T47D (cell line): ENCODE measurements at regions not wholly inside any gene's neighbourhood (a gene's known extent, or its start where the extent isn't known, plus 50 kb on each side); places are given as distances from the start of the nearest gene placed in this dataset.

Experiments used
- DNase-seq, 2 experiments: peaks; one replicate each; pipeline versions ENCODE4 v3.0.0 to v3.0.0-alpha.2; 2011 to 2012; ENCODE audit warnings: low read depth in 1 of 2, low spot score in 1 of 2
- JUND ChIP-seq: IDR thresholded peaks from 2 replicates; pipeline ENCODE4 v1.6.1; 2012; ENCODE audit warnings: low read depth
- in situ Hi-C: cut with HindIII; loops from 2 replicates; pipeline ENCODE4 v1.10.0; 2016; ENCODE audit warnings: low sequenced_read_pairs, low pct_unique_long_range_greater_than_20kb

- in situ Hi-C loops: no loop called here
- no peak for DNase-seq
- TF ChIP-seq JUND: no peak
Observed at GRCh38 chr12:92596383-92596782, 106.4 kb upstream of the PLEKHG7 start.

GRCh38 chr12:92595663-92596062 lies 107.1 kb upstream of the PLEKHG7 start:
- DNase-seq: no peak
- no peak for TF ChIP-seq JUND
- in situ Hi-C loops: no loop called here

DNA sequence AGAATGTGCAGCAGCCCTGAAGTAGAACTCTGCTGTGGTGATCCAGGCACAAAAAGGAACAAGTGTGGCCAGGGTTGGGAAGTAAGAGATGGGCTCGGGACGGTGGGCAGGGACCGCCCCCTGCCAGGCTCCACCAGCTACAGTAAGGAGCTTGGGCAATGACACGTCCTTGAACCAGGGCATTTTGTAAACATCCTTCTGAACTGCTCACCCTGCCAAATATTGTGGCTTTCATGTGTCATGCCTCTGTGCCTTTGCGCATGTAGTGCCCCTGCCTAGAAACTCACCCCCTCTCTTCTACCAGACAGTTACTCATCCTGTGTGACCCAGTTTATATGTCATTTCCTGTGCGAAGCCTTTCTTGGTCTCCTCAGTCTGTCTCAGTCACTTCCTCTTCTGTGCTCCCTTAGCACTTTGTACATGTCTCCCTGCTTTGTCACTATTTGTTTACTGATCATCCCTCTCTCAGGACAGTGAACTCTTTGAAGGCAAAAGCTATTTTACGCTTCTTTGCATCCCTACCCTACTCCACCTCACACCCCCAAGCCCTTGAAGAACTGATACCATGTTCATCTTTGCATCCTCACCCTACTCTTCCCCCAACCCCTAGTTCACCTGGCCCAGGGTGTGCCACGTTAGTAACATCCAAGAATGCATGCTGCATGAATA lies 108.9 kb upstream of the PLEKHG7 start:
- DNase-seq: no peak
- no peak for TF ChIP-seq JUND
- in situ Hi-C loops: no loop called here

- in situ Hi-C loops: no loop called here
- no peak for DNase-seq
- TF ChIP-seq JUND: no peak
Observed at GRCh38 chr12:92585115-92585727, 117.6 kb upstream of the PLEKHG7 start.

DNA sequence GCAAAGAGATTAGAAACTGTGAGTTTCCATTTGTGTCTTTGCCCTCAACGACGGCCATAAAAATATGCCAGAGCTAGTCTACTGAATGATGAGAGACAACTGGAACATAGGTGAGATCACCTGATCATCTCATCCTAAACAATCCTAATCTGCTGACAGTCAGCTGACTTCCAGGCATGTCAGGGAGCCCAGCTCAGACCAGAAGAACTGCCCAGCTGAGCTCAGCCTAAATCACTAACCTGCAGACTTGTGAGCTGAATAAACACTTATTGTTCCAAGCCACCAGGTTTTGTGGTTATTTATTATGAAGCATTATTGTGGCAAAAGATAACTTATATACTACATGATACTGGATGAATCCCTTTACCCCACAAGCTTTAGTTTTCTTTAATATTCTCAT lies 118.9 kb upstream of the PLEKHG7 start:
- DNase-seq: no peak
- in situ Hi-C loops: no loop called here
- no peak for TF ChIP-seq JUND

- in situ Hi-C loops: no loop called here
- TF ChIP-seq JUND: no peak
Observed at GRCh38 chr12:92582893-92583292, 119.9 kb upstream of the PLEKHG7 start.

GRCh38 chr12:92582475-92582874 lies 120.3 kb upstream of the PLEKHG7 start:
- no peak for DNase-seq
- in situ Hi-C loops: no loop called here
- TF ChIP-seq JUND: no peak

More at GRCh38 chr12:92582893-92583292, 119.9 kb upstream of the PLEKHG7 start:
- DNase-seq: no peak

GRCh38 chr12:92581604-92582003 lies 121.2 kb upstream of the PLEKHG7 start:
- DNase-seq: no peak
- TF ChIP-seq JUND: no peak
- in situ Hi-C loops: no loop called here

GRCh38 chr12:92574911-92575570 lies 127.7 kb upstream of the PLEKHG7 start:
- TF ChIP-seq JUND: no peak
- DNase-seq: no peak
- in situ Hi-C loops: no loop called here

- DNase-seq: peak in 1 of 2 experiments; percentile 74
- in situ Hi-C loops: no loop called here
- no peak for TF ChIP-seq JUND
Observed at GRCh38 chr12:92574051-92574783, 128.6 kb upstream of the PLEKHG7 start.

GRCh38 chr12:92573104-92573503 lies 129.7 kb upstream of the PLEKHG7 start:
- no peak for TF ChIP-seq JUND
- in situ Hi-C loops: no loop called here
- DNase-seq: peak in 1 of 2 experiments; percentile 30

DNA sequence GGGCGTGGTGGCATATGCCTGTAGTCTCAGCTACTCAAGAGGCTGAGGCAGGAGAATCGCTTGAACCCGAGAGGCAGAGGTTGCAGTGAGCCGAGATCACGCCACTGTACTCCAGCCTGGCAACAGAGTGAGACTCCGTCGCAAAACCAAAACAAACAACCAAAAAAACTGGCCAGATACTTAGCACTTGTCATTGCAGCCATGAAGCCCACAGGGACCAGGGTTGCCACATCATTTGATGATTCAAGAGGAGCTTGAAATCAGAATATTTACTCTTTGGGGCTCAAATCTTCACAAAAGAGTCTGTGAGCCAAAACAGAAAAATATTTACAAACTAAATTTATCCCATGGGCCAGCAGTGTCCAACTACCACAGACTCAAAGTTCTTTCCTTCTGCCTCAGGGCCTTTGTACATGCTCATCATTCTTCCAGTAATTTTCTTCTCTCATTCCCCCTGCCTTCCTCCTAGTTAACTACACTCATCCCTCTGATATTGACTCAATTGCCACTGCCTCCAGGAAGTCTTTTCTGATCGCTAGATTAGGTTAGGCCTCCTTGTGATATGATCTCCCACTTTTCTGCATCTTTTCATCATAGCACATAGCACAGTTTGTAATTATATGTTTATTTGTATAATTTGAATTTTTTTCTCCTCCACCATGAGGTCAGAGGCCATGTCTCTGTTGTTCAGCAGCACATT lies 130.8 kb upstream of the PLEKHG7 start:
- in situ Hi-C loops: no loop called here
- TF ChIP-seq JUND: peak; percentile 81; the same call in 1 of the 2 replicates
- DNase-seq: peak in 1 of 2 experiments; percentile 84
